NT2/D1 (cell line): ENCODE measurements at regions not wholly inside any gene's neighbourhood (a gene's known extent, or its start where the extent isn't known, plus 50 kb on each side); places are given as distances from the start of the nearest gene placed in this dataset.

Experiments
- DNase-seq: peaks from one replicate; pipeline ENCODE4 v3.0.0-alpha.2; 2011; ENCODE audit warnings: low read depth, low spot score
- H3K27me3 ChIP-seq: 2 replicates; pipeline ENCODE4 v1.6.0; 2011; ENCODE audit warnings: mild to moderate bottlenecking; ENCODE audit not compliant: insufficient read length, insufficient read depth
- H3K36me3 ChIP-seq: 2 replicates; pipeline ENCODE4 v1.6.1; 2011; ENCODE audit warnings: mild to moderate bottlenecking, low read length, mixed read lengths; ENCODE audit not compliant: insufficient read depth, insufficient read length
- H3K4me1 ChIP-seq: 2 replicates; pipeline ENCODE4 v1.5.1; 2011; ENCODE audit not compliant: insufficient read depth, insufficient read length
- H3K4me3 ChIP-seq: 2 replicates; pipeline ENCODE4 v1.5.1; 2011; ENCODE audit warnings: low read depth; ENCODE audit not compliant: insufficient read length
- H3K9ac ChIP-seq: 2 replicates; pipeline ENCODE4 v1.6.0; 2011; ENCODE audit warnings: low read depth; ENCODE audit not compliant: insufficient read length
- H3K9me3 ChIP-seq: 2 replicates; pipeline ENCODE4 v1.5.1; 2011; ENCODE audit warnings: mild to moderate bottlenecking, low read length; ENCODE audit not compliant: insufficient read depth
- SUZ12 ChIP-seq: IDR thresholded peaks from 2 replicates; pipeline ENCODE4 v1.6.1; 2011; ENCODE audit not compliant: insufficient read length, insufficient read depth; ENCODE audit errors: extremely low read depth
- YY1 ChIP-seq: IDR thresholded peaks from 2 replicates; pipeline ENCODE4 v1.6.1; 2011; ENCODE audit not compliant: insufficient read length, insufficient read depth
- ZNF274 ChIP-seq: IDR thresholded peaks from 2 replicates; pipeline ENCODE4 v1.6.1; 2011; ENCODE audit warnings: mild to moderate bottlenecking, low read depth, low read length

GRCh38 chr10:84603971-84604370, 275.6 kb downstream of the CCSER2 start:
- Histone ChIP-seq H3K9me3 (no peaks in the 10 kb centered on the region), H3K27me3 (no peaks in the 10 kb centered on the region), H3K4me3 (no peak overlapping the region), H3K9ac (no peak overlapping the region), H3K4me1 (no peaks in the 10 kb centered on the region), H3K36me3 (no peaks in the 10 kb centered on the region)
- no peak for DNase-seq
- TF ChIP-seq YY1, result no peak
- no peak for TF ChIP-seq SUZ12
- no peak for TF ChIP-seq ZNF274

- Histone ChIP-seq H3K36me3 (no peaks in the 10 kb centered on the region), H3K9ac (no peak overlapping the region), H3K9me3 (no peaks in the 10 kb centered on the region), H3K4me3 (no peak overlapping the region), H3K4me1 (no peaks in the 10 kb centered on the region), H3K27me3 (no peaks in the 10 kb centered on the region)
- no peak for DNase-seq
- no peak for TF ChIP-seq SUZ12
- TF ChIP-seq ZNF274, result no peak
- no peak for TF ChIP-seq YY1
Observed at GRCh38 chr10:84605802-84606201, 277.4 kb downstream of the CCSER2 start.

GRCh38 chr10:84606428-84606827, 278.0 kb downstream of the CCSER2 start:
- TF ChIP-seq ZNF274 (no peak), YY1 (no peak), SUZ12 (no peak)
- H3K27me3 ChIP-seq, result no peaks in the 10 kb centered on the region
- no peak overlapping the region for H3K9ac ChIP-seq
- no peak for DNase-seq
- H3K4me3 ChIP-seq, result no peak overlapping the region
- no peaks in the 10 kb centered on the region for H3K36me3 ChIP-seq
- no peaks in the 10 kb centered on the region for H3K9me3 ChIP-seq
- H3K4me1 ChIP-seq, result no peaks in the 10 kb centered on the region

GRCh38 chr10:84607044-84607443, 278.7 kb downstream of the CCSER2 start:
- TF ChIP-seq ZNF274 (no peak), YY1 (no peak), SUZ12 (no peak)

GRCh38 chr10:84607523-84607922, 279.1 kb downstream of the CCSER2 start:
- Histone ChIP-seq H3K4me3 (no peak overlapping the region), H3K27me3 (no peaks in the 10 kb centered on the region), H3K9ac (no peak overlapping the region), H3K4me1 (no peaks in the 10 kb centered on the region), H3K36me3 (no peaks in the 10 kb centered on the region), H3K9me3 (no peaks in the 10 kb centered on the region)
- DNase-seq, result no peak
- no peak for TF ChIP-seq YY1
- no peak for TF ChIP-seq ZNF274
- no peak for TF ChIP-seq SUZ12

More at GRCh38 chr10:84607044-84607443, 278.7 kb downstream of the CCSER2 start:
- H3K36me3 ChIP-seq, result no peaks in the 10 kb centered on the region
- no peaks in the 10 kb centered on the region for H3K4me1 ChIP-seq
- H3K4me3 ChIP-seq, result no peak overlapping the region
- no peaks in the 10 kb centered on the region for H3K9me3 ChIP-seq
- no peak overlapping the region for H3K9ac ChIP-seq
- no peaks in the 10 kb centered on the region for H3K27me3 ChIP-seq
- no peak for DNase-seq

GRCh38 chr10:84608126-84608525, 279.7 kb downstream of the CCSER2 start:
- TF ChIP-seq YY1 (no peak), ZNF274 (no peak), SUZ12 (no peak)

GRCh38 chr10:84613336-84614021, 285.1 kb downstream of the CCSER2 start:
- no peak for TF ChIP-seq SUZ12
- TF ChIP-seq YY1, result no peak
- TF ChIP-seq ZNF274, result no peak
- Histone ChIP-seq H3K4me3 (no peak overlapping the region), H3K4me1 (no peaks in the 10 kb centered on the region), H3K9ac (no peak overlapping the region), H3K9me3 (no peaks in the 10 kb centered on the region), H3K36me3 (no peaks in the 10 kb centered on the region), H3K27me3 (no peaks in the 10 kb centered on the region)
- peak; percentile 56 for DNase-seq

More at GRCh38 chr10:84608126-84608525, 279.7 kb downstream of the CCSER2 start:
- Histone ChIP-seq H3K9ac (no peak overlapping the region), H3K9me3 (no peaks in the 10 kb centered on the region), H3K4me3 (no peak overlapping the region), H3K27me3 (no peaks in the 10 kb centered on the region), H3K4me1 (no peaks in the 10 kb centered on the region), H3K36me3 (no peaks in the 10 kb centered on the region)
- DNase-seq, result no peak

- Histone ChIP-seq H3K27me3 (no peaks in the 10 kb centered on the region), H3K36me3 (no peaks in the 10 kb centered on the region), H3K9me3 (no peaks in the 10 kb centered on the region), H3K9ac (no peak overlapping the region), H3K4me3 (no peak overlapping the region), H3K4me1 (no peaks in the 10 kb centered on the region)
- DNase-seq, result no peak
- no peak for TF ChIP-seq SUZ12
- TF ChIP-seq YY1, result no peak
- no peak for TF ChIP-seq ZNF274
Observed at GRCh38 chr10:84626397-84627087, 298.2 kb downstream of the CCSER2 start.
